CD8-positive, alpha-beta memory T cell (primary cell): ENCODE measurements at regions not wholly inside any gene's neighbourhood (a gene's known extent, or its start where the extent isn't known, plus 50 kb on each side); places are given as distances from the start of the nearest gene placed in this dataset.

Experiments
- CTCF ChIA-PET: fragments of 350-600 bp; sonication (Branson Sonifier 250); formaldehyde crosslinking; loops from one replicate; lab custom pipeline; 2021; ENCODE audit warnings: antibody characterized with exemption; lab: Charles Lee
- POLR2A ChIA-PET: fragments of 350-600 bp; sonication (Branson Sonifier 250); formaldehyde crosslinking; loops from one replicate; lab custom pipeline; 2021; ENCODE audit warnings: antibody characterized with exemption; lab: Charles Lee
- DNase-seq, 5 donors: peaks; one replicate each; pipeline versions ENCODE4 v3.0.0 to v3.0.0-alpha.2; 2020 to 2022; ENCODE audit warnings: mixed read lengths in 1 of 5
- H3K27ac ChIP-seq: one replicate; pipeline ENCODE4 v1.7.0; 2013; ENCODE audit warnings: low read depth, mild to moderate bottlenecking, low read length, moderate library complexity
- H3K27me3 ChIP-seq: 2 replicates; pipeline ENCODE4 v1.7.0; 2013; ENCODE audit warnings: low read length, mild to moderate bottlenecking; ENCODE audit not compliant: insufficient read depth, poor library complexity, severe bottlenecking
- H3K36me3 ChIP-seq: 2 replicates; pipeline ENCODE4 v1.7.0; 2013; ENCODE audit warnings: mild to moderate bottlenecking, low read length, moderate library complexity; ENCODE audit not compliant: insufficient read depth
- H3K4me1 ChIP-seq: 2 replicates; pipeline ENCODE4 v1.7.0; 2013; ENCODE audit warnings: mild to moderate bottlenecking, low read length, moderate library complexity; ENCODE audit not compliant: insufficient read depth
- H3K4me3 ChIP-seq: 2 replicates; pipeline ENCODE4 v1.7.0; 2013; ENCODE audit warnings: mild to moderate bottlenecking, low read length
- H3K9me3 ChIP-seq: 2 replicates; pipeline ENCODE4 v1.7.0; 2013; ENCODE audit warnings: mild to moderate bottlenecking, low read length
- H3K27ac Mint-ChIP-seq, 8 donors: one replicate each; pipeline ENCODE4 v1.8.0; 2020 to 2021; ENCODE audit warnings: mixed read lengths in 8 of 8, mild to moderate bottlenecking in 6 of 8, inconsistent platforms in 3 of 8, moderate library complexity in 3 of 8
- H3K27me3 Mint-ChIP-seq, 2 donors: one replicate each; pipeline ENCODE4 v1.8.0; 2020 to 2021; ENCODE audit warnings: mixed read lengths in 2 of 2, mild to moderate bottlenecking in 1 of 2, moderate library complexity in 1 of 2
- H3K36me3 Mint-ChIP-seq, 3 donors: one replicate each; pipeline ENCODE4 v1.8.0; 2020 to 2021; ENCODE audit warnings: mixed read lengths in 3 of 3, inconsistent platforms in 1 of 3, mild to moderate bottlenecking in 1 of 3
- H3K4me1 Mint-ChIP-seq, 3 donors: one replicate each; pipeline ENCODE4 v1.8.0; 2020 to 2021; ENCODE audit warnings: mixed read lengths in 3 of 3, inconsistent platforms in 1 of 3, mild to moderate bottlenecking in 1 of 3
- H3K4me3 Mint-ChIP-seq, 7 donors: one replicate each; pipeline ENCODE4 v1.8.0; 2020 to 2021; ENCODE audit warnings: mixed read lengths in 7 of 7, mild to moderate bottlenecking in 6 of 7, moderate library complexity in 4 of 7, inconsistent platforms in 2 of 7
- H3K9me3 Mint-ChIP-seq, 5 donors: one replicate each; pipeline ENCODE4 v1.8.0; 2020 to 2022; ENCODE audit warnings: mixed read lengths in 5 of 5, mild to moderate bottlenecking in 3 of 5, moderate library complexity in 2 of 5, inconsistent platforms in 1 of 5

DNA sequence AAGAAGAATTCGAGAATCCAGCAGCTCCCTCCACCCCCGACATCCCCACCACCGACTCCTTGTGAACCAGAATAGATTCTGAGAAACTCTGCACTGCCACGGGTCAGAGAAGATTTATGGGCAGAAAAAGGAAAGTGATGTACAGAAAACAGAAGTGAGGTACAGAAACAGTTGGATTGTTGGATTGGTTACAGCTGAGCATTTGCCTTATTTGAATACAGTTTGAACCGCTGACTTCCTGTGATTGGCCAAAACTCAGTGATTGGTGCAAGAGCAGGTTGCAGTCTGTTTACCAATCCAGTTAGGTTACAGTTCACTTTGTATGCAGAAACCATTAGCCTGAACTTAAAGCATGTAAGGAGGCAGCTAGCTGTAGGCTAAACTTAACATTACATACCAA lies 131.2 kb upstream of the HDDC2 start:
- H3K27ac Mint-ChIP-seq: peak overlapping the region in 1 of 8 donors; percentile 39
- no peaks in the 10 kb centered on the region for H3K36me3 ChIP-seq
- no peaks in the 10 kb centered on the region for H3K9me3 ChIP-seq
- H3K4me1 Mint-ChIP-seq: no peaks in the 10 kb centered on the region
- ChIA-PET CTCF (no interaction called here), POLR2A (no interaction called here)
- no peak overlapping the region for H3K4me3 Mint-ChIP-seq
- H3K4me3 ChIP-seq: no peak overlapping the region
- H3K27ac ChIP-seq: no peak overlapping the region
- peaks cover 0 to 2% (median 0%) of the 10 kb centered on the region in 5 donors for H3K9me3 Mint-ChIP-seq
- no peaks in the 10 kb centered on the region for H3K36me3 Mint-ChIP-seq
- no peaks in the 10 kb centered on the region for H3K27me3 ChIP-seq
- peaks cover 8 to 32% of the 10 kb centered on the region in 2 donors for H3K27me3 Mint-ChIP-seq
- DNase-seq: no peak
- H3K4me1 ChIP-seq: no peaks in the 10 kb centered on the region

DNA sequence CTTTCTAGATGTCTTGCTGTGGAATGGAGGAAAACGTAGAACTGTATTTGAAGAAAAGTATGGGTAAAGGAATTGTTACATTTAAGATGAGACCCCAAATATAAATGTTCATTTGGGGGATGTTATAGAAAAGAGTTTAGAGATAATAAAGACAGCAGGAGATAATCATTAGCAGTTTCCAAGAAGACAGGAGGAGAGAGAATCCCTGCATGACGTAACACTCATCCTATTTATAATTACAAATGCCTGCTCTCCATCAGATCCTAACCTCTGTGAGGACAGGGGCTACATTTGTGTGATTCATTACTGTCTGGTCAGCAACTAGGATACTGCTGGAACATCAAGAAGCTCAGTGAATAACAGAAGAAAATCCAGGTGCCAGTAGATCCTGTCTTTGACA lies 133.0 kb upstream of the HDDC2 start:
- no peaks in the 10 kb centered on the region for H3K9me3 ChIP-seq
- no peak overlapping the region for H3K27ac ChIP-seq
- POLR2A ChIA-PET: no interaction called here
- no peaks in the 10 kb centered on the region for H3K4me1 ChIP-seq
- Mint-ChIP-seq H3K27ac (no peak overlapping the region), H3K9me3 (no peaks in the 10 kb centered on the region), H3K4me1 (no peaks in the 10 kb centered on the region), H3K36me3 (no peaks in the 10 kb centered on the region), H3K4me3 (no peak overlapping the region), H3K27me3 (peaks cover 8 to 21% of the 10 kb centered on the region in 2 donors)
- DNase-seq: no peak
- CTCF ChIA-PET: no interaction called here
- no peaks in the 10 kb centered on the region for H3K27me3 ChIP-seq
- no peak overlapping the region for H3K4me3 ChIP-seq
- H3K36me3 ChIP-seq: no peaks in the 10 kb centered on the region

DNA sequence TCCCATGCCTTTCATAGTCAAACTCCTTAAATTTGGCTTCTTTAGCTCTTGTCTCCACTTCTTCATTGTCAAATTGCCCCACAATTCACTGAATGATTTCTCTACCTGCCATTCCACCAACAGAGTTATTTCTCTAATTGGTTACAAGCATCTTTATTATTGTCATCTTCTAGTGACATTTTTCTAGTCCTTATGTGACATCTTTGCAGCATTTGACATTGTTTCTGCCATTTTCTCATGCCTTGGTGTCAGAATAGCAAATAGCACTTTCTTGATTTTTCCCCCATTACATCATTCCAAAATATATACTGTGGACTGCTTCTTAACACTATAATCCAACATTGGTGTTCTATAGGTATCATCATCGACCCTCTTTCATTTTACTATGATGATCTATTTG lies 137.7 kb upstream of the HDDC2 start:
- DNase-seq: no peak
- Mint-ChIP-seq H3K4me3 (no peak overlapping the region), H3K9me3 (no peaks in the 10 kb centered on the region), H3K27me3 (peaks cover 3 to 5% of the 10 kb centered on the region in 2 donors), H3K4me1 (no peaks in the 10 kb centered on the region), H3K27ac (no peak overlapping the region), H3K36me3 (no peaks in the 10 kb centered on the region)
- H3K27me3 ChIP-seq: no peaks in the 10 kb centered on the region
- POLR2A ChIA-PET: no interaction called here
- no peaks in the 10 kb centered on the region for H3K36me3 ChIP-seq
- CTCF ChIA-PET: no interaction called here
- no peaks in the 10 kb centered on the region for H3K9me3 ChIP-seq
- no peak overlapping the region for H3K27ac ChIP-seq
- H3K4me3 ChIP-seq: no peak overlapping the region
- H3K4me1 ChIP-seq: no peaks in the 10 kb centered on the region

DNA sequence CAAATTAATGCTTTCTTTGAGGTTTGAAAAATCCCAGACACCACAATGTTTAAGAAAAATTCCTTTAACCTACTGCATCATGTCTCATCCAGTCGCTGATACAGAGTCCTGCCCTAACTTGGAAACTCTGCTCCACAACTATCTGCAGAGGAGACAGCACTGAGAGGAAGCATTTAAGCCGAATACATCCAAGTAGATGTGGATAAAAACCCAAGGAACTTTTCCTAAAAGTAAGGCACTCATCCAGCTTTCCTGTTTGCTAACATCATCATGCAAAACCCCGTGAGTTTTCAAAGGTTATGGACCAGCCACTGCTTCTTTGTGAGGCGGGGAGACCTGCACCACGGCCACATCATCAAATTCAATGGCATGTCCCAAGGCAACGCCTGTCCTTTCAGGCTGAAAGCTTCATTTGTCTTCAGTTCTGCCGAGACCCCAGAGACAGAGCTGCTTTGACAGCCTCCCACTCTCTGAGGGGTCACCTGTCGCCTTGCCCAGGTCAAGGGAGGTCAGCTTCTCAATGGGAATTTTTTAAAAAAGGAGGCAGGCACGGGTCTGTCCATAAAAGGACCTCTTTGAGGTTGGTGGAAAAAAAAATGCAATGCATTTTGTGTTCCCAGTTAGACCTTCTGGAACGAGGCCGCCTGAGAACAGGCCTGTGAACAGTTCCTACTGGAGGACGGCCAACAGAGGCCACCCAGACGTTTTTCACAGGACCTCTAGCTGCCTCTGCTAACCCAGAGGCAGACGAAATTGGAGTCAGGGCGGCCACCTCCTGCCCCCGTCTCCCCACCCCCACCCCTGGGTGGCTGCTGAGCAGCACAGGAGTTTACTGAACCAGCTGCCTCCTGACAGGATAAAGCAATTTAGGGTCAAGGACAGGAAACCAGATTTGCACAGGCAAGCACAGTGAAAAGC lies 142.5 kb upstream of the HDDC2 start:
- ChIA-PET POLR2A (no interaction called here), CTCF (no interaction called here)
- peaks cover 7 to 18% of the 10 kb centered on the region in 2 donors for H3K27me3 Mint-ChIP-seq
- no peaks in the 10 kb centered on the region for H3K4me1 Mint-ChIP-seq
- no peak overlapping the region for H3K27ac ChIP-seq
- no peak overlapping the region for H3K27ac Mint-ChIP-seq
- DNase-seq: no peak
- H3K4me1 ChIP-seq: no peaks in the 10 kb centered on the region
- no peaks in the 10 kb centered on the region for H3K9me3 Mint-ChIP-seq
- no peaks in the 10 kb centered on the region for H3K36me3 Mint-ChIP-seq
- no peaks in the 10 kb centered on the region for H3K9me3 ChIP-seq
- no peaks in the 10 kb centered on the region for H3K36me3 ChIP-seq
- H3K27me3 ChIP-seq: no peaks in the 10 kb centered on the region
- no peak overlapping the region for H3K4me3 Mint-ChIP-seq
- H3K4me3 ChIP-seq: no peak overlapping the region

DNA sequence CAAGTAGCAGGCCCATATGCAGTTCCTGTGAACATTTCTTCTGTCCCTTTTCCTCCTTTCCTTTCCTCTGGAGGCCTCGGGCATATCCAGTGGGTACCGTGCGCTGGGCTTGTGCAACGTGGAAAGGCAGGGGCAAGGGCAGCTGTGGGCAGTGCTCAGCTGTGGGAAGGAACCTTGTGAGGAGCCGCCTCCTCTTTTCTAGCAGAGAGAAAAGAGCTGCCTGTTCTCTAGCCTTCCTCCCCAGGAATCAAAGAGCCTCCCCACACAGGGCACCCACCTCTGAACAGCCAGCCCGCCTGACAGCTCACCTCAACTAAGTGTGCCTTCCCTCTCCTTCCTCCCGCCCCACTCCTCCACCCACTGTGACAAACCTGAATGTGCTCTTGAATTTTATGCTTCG lies 143.3 kb upstream of the HDDC2 start:
- no peaks in the 10 kb centered on the region for H3K36me3 ChIP-seq
- DNase-seq: no peak
- H3K27me3 ChIP-seq: no peaks in the 10 kb centered on the region
- H3K9me3 ChIP-seq: no peaks in the 10 kb centered on the region
- H3K4me1 ChIP-seq: no peaks in the 10 kb centered on the region
- Mint-ChIP-seq H3K4me3 (no peak overlapping the region), H3K27ac (no peak overlapping the region), H3K9me3 (no peaks in the 10 kb centered on the region), H3K36me3 (no peaks in the 10 kb centered on the region), H3K27me3 (peaks cover 12 to 18% of the 10 kb centered on the region in 2 donors), H3K4me1 (no peaks in the 10 kb centered on the region)
- no peak overlapping the region for H3K27ac ChIP-seq
- no peak overlapping the region for H3K4me3 ChIP-seq
- ChIA-PET POLR2A (no interaction called here), CTCF (interaction anchor here (0.6 kb wide), 1 partner anchor 532 kb away, joined by 4 read pairs; no protein-coding TSS in a partner anchor)

DNA sequence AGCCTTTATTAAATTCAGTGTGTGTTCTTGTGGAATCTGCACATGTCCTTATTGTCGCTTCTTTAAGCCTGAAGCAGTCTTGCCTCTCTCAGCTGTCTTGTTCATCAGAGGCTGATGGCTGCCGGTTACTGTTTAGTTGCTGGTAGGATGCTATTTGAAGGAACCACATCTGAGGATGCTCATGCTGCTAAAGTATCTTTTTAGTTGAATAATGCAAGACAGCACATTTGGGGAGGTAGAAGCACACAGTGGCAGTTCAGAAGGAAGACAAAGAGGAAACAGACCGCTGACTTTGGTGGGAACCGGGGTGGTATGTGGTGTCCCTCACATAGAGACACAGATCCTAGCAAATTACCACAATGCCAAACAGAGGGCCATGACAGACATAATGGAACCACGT lies 144.2 kb upstream of the HDDC2 start:
- Histone ChIP-seq H3K27me3 (no peaks in the 10 kb centered on the region), H3K4me1 (no peaks in the 10 kb centered on the region), H3K27ac (no peak overlapping the region), H3K4me3 (no peak overlapping the region), H3K9me3 (no peaks in the 10 kb centered on the region), H3K36me3 (no peaks in the 10 kb centered on the region)
- POLR2A ChIA-PET: no interaction called here
- Mint-ChIP-seq H3K4me1 (no peaks in the 10 kb centered on the region), H3K9me3 (no peaks in the 10 kb centered on the region), H3K4me3 (no peak overlapping the region), H3K27ac (no peak overlapping the region), H3K36me3 (no peaks in the 10 kb centered on the region), H3K27me3 (peaks cover 12 to 18% of the 10 kb centered on the region in 2 donors)
- DNase-seq: no peak
- CTCF ChIA-PET: no interaction called here

DNA sequence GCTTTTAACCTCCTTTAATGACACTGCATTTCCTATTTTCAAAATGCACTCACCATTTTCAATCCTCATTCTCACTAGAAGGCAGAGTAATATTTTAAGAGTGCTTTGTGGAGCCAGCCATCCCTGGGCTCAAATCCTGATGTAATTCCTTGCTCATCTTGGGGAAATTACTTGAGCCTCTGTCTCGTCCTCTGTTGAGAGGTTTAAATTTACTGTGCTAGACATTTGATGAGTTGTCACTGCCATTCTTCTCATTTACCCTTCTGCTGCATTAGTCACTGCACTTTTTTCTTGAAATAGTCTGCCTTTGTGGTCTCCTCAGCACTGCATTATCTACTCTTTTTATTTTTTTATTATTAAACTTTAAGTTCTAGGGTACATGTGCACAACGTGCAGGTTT lies 150.0 kb upstream of the HDDC2 start:
- H3K4me1 ChIP-seq: no peaks in the 10 kb centered on the region
- no peak overlapping the region for H3K4me3 ChIP-seq
- Mint-ChIP-seq H3K9me3 (peaks cover 0 to 3% (median 1%) of the 10 kb centered on the region in 5 donors), H3K4me1 (no peaks in the 10 kb centered on the region), H3K36me3 (no peaks in the 10 kb centered on the region), H3K4me3 (no peak overlapping the region), H3K27ac (no peak overlapping the region), H3K27me3 (peaks cover 9 to 11% of the 10 kb centered on the region in 2 donors)
- ChIA-PET POLR2A (no interaction called here), CTCF (no interaction called here)
- no peak for DNase-seq
- H3K27me3 ChIP-seq: no peaks in the 10 kb centered on the region
- no peaks in the 10 kb centered on the region for H3K9me3 ChIP-seq
- H3K27ac ChIP-seq: no peak overlapping the region
- H3K36me3 ChIP-seq: no peaks in the 10 kb centered on the region

DNA sequence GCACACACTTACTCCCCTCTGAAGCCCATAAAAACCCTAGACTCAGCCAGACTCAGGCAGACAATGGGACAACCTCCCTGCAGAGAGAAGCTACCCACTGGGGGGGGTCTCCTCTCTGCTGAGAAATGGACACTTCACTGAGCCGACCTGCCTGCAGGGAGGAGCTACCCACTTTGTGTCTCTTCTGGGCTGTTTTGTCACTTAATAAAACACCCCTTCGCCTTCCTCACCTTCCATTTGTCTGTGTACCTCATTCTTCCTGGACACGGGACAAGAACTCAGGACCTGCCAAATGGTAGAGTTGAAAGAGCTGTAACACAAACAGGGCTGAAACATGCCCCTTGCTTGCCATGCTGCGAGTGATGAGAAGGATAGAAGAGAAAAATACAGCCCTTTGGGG lies 151.7 kb upstream of the HDDC2 start:
- Mint-ChIP-seq H3K27ac (no peak overlapping the region), H3K4me3 (no peak overlapping the region), H3K4me1 (no peaks in the 10 kb centered on the region), H3K9me3 (peaks cover 0 to 7% (median 2%) of the 10 kb centered on the region in 5 donors), H3K36me3 (no peaks in the 10 kb centered on the region), H3K27me3 (peaks cover 9 to 11% of the 10 kb centered on the region in 2 donors)
- ChIA-PET POLR2A (no interaction called here), CTCF (no interaction called here)
- Histone ChIP-seq H3K4me1 (no peaks in the 10 kb centered on the region), H3K27me3 (no peaks in the 10 kb centered on the region), H3K4me3 (no peak overlapping the region), H3K36me3 (no peaks in the 10 kb centered on the region), H3K27ac (no peak overlapping the region), H3K9me3 (no peaks in the 10 kb centered on the region)
- no peak for DNase-seq
